GM18858 (cell line): ENCODE measurements at regions not wholly inside any gene's neighbourhood (a gene's known extent, or its start where the extent isn't known, plus 50 kb on each side); places are given as distances from the start of the nearest gene placed in this dataset.
"Not testable (repeated sequence)": the region's sequence is repeated elsewhere in the genome, so short reads cannot be mapped to it uniquely, and the experiment has no call there.

ENCODE experiments used
- ATAC-seq: cut with Tn5 transposase; IDR thresholded peaks from one replicate; pipeline ENCODE4 v1.9.1; 2021; ENCODE audit not compliant: unreplicated experiment

- no peak for ATAC-seq
Observed at GRCh38 chr14:105941226-105942166, 415.1 kb downstream of the TMEM121 start.

GRCh38 chr14:105942725-105943124 is 416.3 kb downstream of the TMEM121 start:
- ATAC-seq: not testable (repeated sequence)

GRCh38 chr14:105943973-105944602 is 417.7 kb downstream of the TMEM121 start:
- no peak for ATAC-seq

- no peak for ATAC-seq
Observed at GRCh38 chr14:105944632-105945610, 418.5 kb downstream of the TMEM121 start.

- ATAC-seq: no peak
Observed at GRCh38 chr14:105945896-105946295, 419.5 kb downstream of the TMEM121 start.

GRCh38 chr14:105947599-105947998 is 421.2 kb downstream of the TMEM121 start:
- no peak for ATAC-seq

- ATAC-seq: not testable (repeated sequence)
Observed at GRCh38 chr14:105948955-105949354, 422.6 kb downstream of the TMEM121 start.

- ATAC-seq: not testable (repeated sequence)
Observed at GRCh38 chr14:105950364-105950892, 424.0 kb downstream of the TMEM121 start.

GRCh38 chr14:105951399-105951798 is 425.0 kb downstream of the TMEM121 start:
- no peak for ATAC-seq

GRCh38 chr14:105952222-105952621 is 425.8 kb downstream of the TMEM121 start:
- ATAC-seq: no peak

- ATAC-seq: no peak
Observed at GRCh38 chr14:105952826-105953225, 426.4 kb downstream of the TMEM121 start.

- ATAC-seq: not testable (repeated sequence)
Observed at GRCh38 chr14:105961625-105962024, 435.2 kb downstream of the TMEM121 start.

- no peak for ATAC-seq
Observed at GRCh38 chr14:105962532-105962931, 436.1 kb downstream of the TMEM121 start.

GRCh38 chr14:105968291-105968690 is 441.9 kb downstream of the TMEM121 start:
- no peak for ATAC-seq

- not testable (repeated sequence) for ATAC-seq
Observed at GRCh38 chr14:105969026-105969425, 442.6 kb downstream of the TMEM121 start.

GRCh38 chr14:105970821-105971220 is 444.4 kb downstream of the TMEM121 start:
- ATAC-seq: not testable (repeated sequence)

GRCh38 chr14:105971593-105972500 is 445.5 kb downstream of the TMEM121 start:
- no peak for ATAC-seq

- no peak for ATAC-seq
Observed at GRCh38 chr14:105974902-105975301, 448.5 kb downstream of the TMEM121 start.

- no peak for ATAC-seq
Observed at GRCh38 chr14:105978618-105979295, 452.4 kb downstream of the TMEM121 start.
